Glutamatergic neuron (in vitro differentiated cells): ENCODE measurements at regions not wholly inside any gene's neighbourhood (a gene's known extent, or its start where the extent isn't known, plus 50 kb on each side); places are given as distances from the start of the nearest gene placed in this dataset.
"Not testable (repeated sequence)": the region's sequence is repeated elsewhere in the genome, so short reads cannot be mapped to it uniquely, and the experiment has no call there.

ENCODE experiments used
- DNase-seq: peaks from one replicate; pipeline ENCODE4 v3.0.0; 2022
- H3K27ac Mint-ChIP-seq: one replicate; pipeline ENCODE4 v1.8.0; 2020; ENCODE audit warnings: mild to moderate bottlenecking, mixed read lengths, inconsistent platforms; ENCODE audit not compliant: unreplicated experiment
- H3K27me3 Mint-ChIP-seq: one replicate; pipeline ENCODE4 v1.8.0; 2020; ENCODE audit warnings: mild to moderate bottlenecking, moderate library complexity, mixed read lengths, inconsistent platforms; ENCODE audit not compliant: unreplicated experiment
- H3K36me3 Mint-ChIP-seq: one replicate; pipeline ENCODE4 v1.8.0; 2020; ENCODE audit warnings: mild to moderate bottlenecking, mixed read lengths, inconsistent platforms; ENCODE audit not compliant: unreplicated experiment
- H3K4me1 Mint-ChIP-seq: one replicate; pipeline ENCODE4 v1.8.0; 2020; ENCODE audit warnings: mild to moderate bottlenecking, low read depth, mixed read lengths, inconsistent platforms; ENCODE audit not compliant: unreplicated experiment
- H3K4me3 Mint-ChIP-seq: one replicate; pipeline ENCODE4 v1.8.0; 2020; ENCODE audit warnings: mild to moderate bottlenecking, mixed read lengths, inconsistent platforms; ENCODE audit not compliant: unreplicated experiment
- H3K9me3 Mint-ChIP-seq: one replicate; pipeline ENCODE4 v1.8.0; 2020; ENCODE audit warnings: mild to moderate bottlenecking, moderate library complexity, mixed read lengths, inconsistent platforms; ENCODE audit not compliant: unreplicated experiment
- CTCF ChIP-seq: fragments of 200-600 bp; sonication (generic); IDR thresholded peaks from one replicate; pipeline ENCODE4 v1.5.0; 2021; ENCODE audit not compliant: partially characterized antibody, unreplicated experiment

DNA sequence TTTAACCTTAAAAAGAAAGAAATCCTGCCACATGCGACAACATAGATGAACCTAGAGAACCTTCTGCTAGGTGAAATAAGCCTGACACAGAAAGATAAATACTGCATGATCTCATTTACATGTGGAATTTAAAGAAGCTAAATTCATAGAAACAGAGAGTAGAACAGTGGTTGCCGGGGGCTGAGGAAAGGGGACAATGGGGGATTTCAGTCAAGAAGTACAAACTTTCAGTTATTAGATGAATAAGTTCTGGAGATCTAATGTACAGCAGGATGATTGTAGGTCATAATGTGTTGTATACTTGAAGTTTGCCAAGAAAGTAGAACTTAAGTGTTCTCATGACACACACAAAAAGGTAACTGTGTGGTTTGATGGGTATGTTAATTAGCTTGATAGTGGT, 204.3 kb upstream of the PRSS16 start:
- no peak for TF ChIP-seq CTCF
- Mint-ChIP-seq H3K36me3 (no peaks in the 10 kb centered on the region), H3K9me3 (peaks cover 2% of the 10 kb centered on the region), H3K4me3 (no peak overlapping the region), H3K27ac (no peak overlapping the region), H3K4me1 (no peaks in the 10 kb centered on the region), H3K27me3 (peaks cover 2% of the 10 kb centered on the region)
- DNase-seq: no peak

DNA sequence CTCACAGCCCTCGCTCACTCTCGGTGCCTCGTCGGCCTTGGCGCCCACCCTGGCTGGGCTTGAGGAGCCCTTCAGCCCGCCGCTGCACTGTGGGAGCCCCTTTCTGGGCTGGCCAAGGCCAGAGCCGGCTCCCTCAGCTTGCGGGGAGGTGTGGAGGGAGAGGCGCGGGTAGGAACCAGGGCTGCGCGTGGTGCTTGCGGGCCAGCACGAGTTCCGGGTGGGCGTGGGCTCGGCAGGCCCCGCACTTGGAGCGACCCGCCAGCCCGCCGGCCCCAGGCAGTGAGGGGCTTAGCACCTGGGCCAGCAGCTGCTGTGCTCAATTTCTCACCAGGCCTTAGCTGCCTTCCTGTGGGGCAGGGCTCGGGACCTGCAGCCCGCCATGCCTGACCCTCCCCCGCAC, 202.4 kb upstream of the PRSS16 start:
- H3K36me3 Mint-ChIP-seq, H3K27ac Mint-ChIP-seq, H3K27me3 Mint-ChIP-seq, H3K4me1 Mint-ChIP-seq, DNase-seq, H3K9me3 Mint-ChIP-seq, H3K4me3 Mint-ChIP-seq: not testable (repeated sequence)

- not testable (repeated sequence) for H3K9me3 Mint-ChIP-seq, H3K27me3 Mint-ChIP-seq, DNase-seq, H3K4me1 Mint-ChIP-seq, H3K27ac Mint-ChIP-seq, H3K36me3 Mint-ChIP-seq, H3K4me3 Mint-ChIP-seq
These were observed 199.8 kb upstream of the PRSS16 start for GRCh38 chr6:27047725-27048124.

DNA sequence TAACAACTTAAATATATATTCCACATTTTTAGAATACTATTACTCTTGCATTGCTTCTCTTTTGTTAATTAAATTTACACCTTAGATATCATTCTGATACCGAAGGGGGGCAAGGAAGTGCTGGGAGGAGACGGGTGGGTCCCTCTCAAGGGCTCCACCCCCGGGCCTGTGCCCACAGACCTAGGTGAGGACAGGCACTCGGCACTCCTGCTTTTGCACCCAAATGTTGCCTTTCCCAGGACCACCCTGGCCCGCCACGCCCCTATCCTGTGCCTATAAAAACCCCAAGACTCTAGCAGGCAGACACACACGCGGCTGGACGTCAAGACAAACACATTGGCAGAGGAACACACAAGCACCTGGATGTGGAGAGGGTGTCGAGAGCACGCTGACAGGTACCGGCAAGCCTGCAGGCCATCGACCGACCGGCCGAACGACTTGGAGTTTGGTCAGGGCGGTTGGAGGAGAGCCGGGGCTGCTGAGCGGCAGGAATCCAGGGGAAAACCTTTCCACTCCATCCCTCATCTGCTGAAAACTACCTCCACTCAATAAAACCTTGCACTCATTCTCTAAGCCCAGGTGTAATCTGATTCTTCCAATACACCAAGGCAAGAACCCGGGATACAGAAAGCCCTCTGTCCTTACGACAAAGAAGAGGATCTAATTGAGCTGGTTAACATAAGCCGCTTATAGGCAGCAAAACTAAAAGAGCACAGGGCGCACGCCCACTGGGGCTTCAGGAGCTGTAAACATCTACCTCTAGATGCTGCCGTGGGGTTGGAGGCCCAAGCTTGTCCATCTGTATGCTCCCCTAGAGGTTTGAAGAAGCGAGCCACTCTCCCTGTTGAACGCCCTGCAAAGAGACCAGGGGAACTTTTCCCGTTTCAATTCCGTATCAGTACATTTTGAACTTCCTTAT, 197.4 kb upstream of the PRSS16 start:
- DNase-seq: no peak
- H3K36me3 Mint-ChIP-seq: no peaks in the 10 kb centered on the region
- no peak overlapping the region for H3K4me3 Mint-ChIP-seq
- no peak overlapping the region for H3K27ac Mint-ChIP-seq
- H3K27me3 Mint-ChIP-seq: peaks cover 2% of the 10 kb centered on the region
- no peaks in the 10 kb centered on the region for H3K9me3 Mint-ChIP-seq
- H3K4me1 Mint-ChIP-seq: no peaks in the 10 kb centered on the region
- TF ChIP-seq CTCF: no peak

GRCh38 chr6:27052082-27052730, 195.3 kb upstream of the PRSS16 start:
- not testable (repeated sequence) for H3K27me3 Mint-ChIP-seq, H3K9me3 Mint-ChIP-seq, H3K4me1 Mint-ChIP-seq, H3K36me3 Mint-ChIP-seq, DNase-seq, H3K4me3 Mint-ChIP-seq, H3K27ac Mint-ChIP-seq

DNA sequence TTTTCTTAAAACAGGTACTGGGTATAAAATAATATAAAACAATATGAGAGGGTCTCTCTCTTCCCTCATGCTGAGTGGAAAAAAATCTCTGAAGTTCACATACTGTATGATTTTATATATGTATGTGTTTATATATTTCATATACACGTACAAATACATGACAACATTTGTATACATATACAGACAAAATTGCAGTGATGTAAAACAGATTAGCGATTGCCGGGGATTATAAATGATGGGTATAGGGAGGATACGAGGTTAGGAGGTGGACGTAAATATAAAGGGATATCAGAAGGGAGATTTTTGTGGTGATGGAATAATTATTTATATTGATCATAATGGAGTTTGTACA, 194.8 kb upstream of the PRSS16 start:
- DNase-seq: no peak
- TF ChIP-seq CTCF: no peak
- Mint-ChIP-seq H3K4me1 (no peaks in the 10 kb centered on the region), H3K9me3 (no peaks in the 10 kb centered on the region), H3K4me3 (no peak overlapping the region), H3K27me3 (peaks cover 2% of the 10 kb centered on the region), H3K36me3 (no peaks in the 10 kb centered on the region), H3K27ac (no peak overlapping the region)
